GM13976 (cell line): ENCODE measurements at regions not wholly inside any gene's neighbourhood (a gene's known extent, or its start where the extent isn't known, plus 50 kb on each side); places are given as distances from the start of the nearest gene placed in this dataset.
A peak's percentile ranks its signal among the peaks of the same experiment; 100 is the strongest.

Source experiments
- DNase-seq: peaks from one replicate; pipeline ENCODE4 v3.0.0; 2012; ENCODE audit warnings: low spot score
- CTCF ChIP-seq: IDR thresholded peaks from 2 replicates; pipeline ENCODE4 v1.5.1; 2012; ENCODE audit warnings: borderline replicate concordance, mild to moderate bottlenecking; ENCODE audit not compliant: insufficient read depth; ENCODE audit errors: extremely low read depth, missing control alignments, control extremely low read depth
- in situ Hi-C: fragments of 300-500 bp; cut with MboI; formaldehyde crosslinking; loops from one replicate; pipeline ENCODE4 v1.12.0; 2022; ENCODE audit warnings: low sequenced_read_pairs, mixed read lengths, inconsistent platforms; ENCODE audit not compliant: unreplicated experiment

- no peak for TF ChIP-seq CTCF
- in situ Hi-C loops = no loop called here
- DNase-seq = no peak
Observed at GRCh38 chr22:48793949-48794348, 1033.7 kb downstream of the BRD1 start.

GRCh38 chr22:48786679-48786996, 1041.0 kb downstream of the BRD1 start:
- TF ChIP-seq CTCF = no peak
- in situ Hi-C loops = no loop called here
- no peak for DNase-seq

GRCh38 chr22:48785792-48786678, 1041.6 kb downstream of the BRD1 start:
- TF ChIP-seq CTCF = no peak
- no peak for DNase-seq
- in situ Hi-C loops = no loop called here

GRCh38 chr22:48784701-48785503, 1042.8 kb downstream of the BRD1 start:
- no peak for TF ChIP-seq CTCF
- peak; percentile 9 for DNase-seq
- in situ Hi-C loops = no loop called here

GRCh38 chr22:48783821-48784266, 1043.8 kb downstream of the BRD1 start:
- in situ Hi-C loops = no loop called here
- DNase-seq = peak; percentile 12
- TF ChIP-seq CTCF = no peak

GRCh38 chr22:48782811-48783511, 1044.7 kb downstream of the BRD1 start:
- in situ Hi-C loops = no loop called here
- peak; percentile 8 for DNase-seq
- TF ChIP-seq CTCF = no peak
